Left ventricle myocardium inferior (tissue), 1 donor: ENCODE measurements at regions not wholly inside any gene's neighbourhood (a gene's known extent, or its start where the extent isn't known, plus 50 kb on each side); places are given as distances from the start of the nearest gene placed in this dataset.

Experiments
- DNase-seq: peaks from one replicate; pipeline ENCODE4 v3.0.0-alpha.2; 2020
- H3K27ac ChIP-seq: fragments of 200-600 bp; replicated peaks from 2 replicates; pipeline ENCODE4 v1.8.0; 2021
- H3K27me3 ChIP-seq: fragments of 200-600 bp; 2 replicates; pipeline ENCODE4 v1.8.0; 2021; ENCODE audit warnings: low read depth
- H3K36me3 ChIP-seq: fragments of 200-600 bp; 2 replicates; pipeline ENCODE4 v1.8.0; 2021
- H3K4me1 ChIP-seq: fragments of 200-600 bp; 2 replicates; pipeline ENCODE4 v1.8.0; 2021
- H3K4me3 ChIP-seq: fragments of 200-600 bp; 2 replicates; pipeline ENCODE4 v1.8.0; 2021; ENCODE audit warnings: mild to moderate bottlenecking, moderate library complexity
- H3K9me3 ChIP-seq: fragments of 200-600 bp; replicated peaks from 2 replicates; pipeline ENCODE4 v1.8.0; 2021
- intact Hi-C: fragments of 100-400 bp; cut with micrococcal nuclease; formaldehyde crosslinking; loops from one replicate; pipeline ENCODE4 v1.11.0; 2022
- TF ChIP-seq, protein P1 (sequence below): fragments of 200-600 bp; IDR thresholded peaks from 2 replicates; pipeline ENCODE4 v1.8.0; 2021; ENCODE audit warnings: antibody characterized with exemption, mild to moderate bottlenecking, borderline replicate concordance
- donor health status: DM: no; HTN: yes; CAD: no; lungs with severe emphysema.

DNA sequence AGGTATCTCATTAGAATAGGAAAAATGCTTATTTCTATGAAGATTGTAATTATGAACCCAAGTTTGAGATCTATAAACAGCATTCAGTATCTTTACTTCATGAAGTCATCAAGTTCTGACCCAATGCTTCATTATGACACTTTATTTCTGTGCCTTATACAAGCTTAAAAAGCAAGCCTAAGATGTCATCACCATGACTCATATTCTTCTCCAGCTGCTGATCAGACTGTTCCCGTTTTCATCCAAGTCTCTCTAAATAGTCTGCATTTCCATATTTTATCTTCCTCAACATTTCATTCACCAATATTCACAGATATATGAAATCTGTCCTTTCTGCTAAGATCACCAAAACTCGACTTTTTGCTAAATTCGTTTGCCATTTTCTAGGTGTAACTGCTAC lies 1247.2 kb upstream of the PRR20A start:
- Histone ChIP-seq H3K9me3 (peaks cover 2% of the 10 kb centered on the region), H3K4me1 (no peaks in the 10 kb centered on the region), H3K27ac (no peak overlapping the region), H3K4me3 (no peak overlapping the region), H3K36me3 (no peaks in the 10 kb centered on the region), H3K27me3 (no peaks in the 10 kb centered on the region)
- TF ChIP-seq, protein P1, sequence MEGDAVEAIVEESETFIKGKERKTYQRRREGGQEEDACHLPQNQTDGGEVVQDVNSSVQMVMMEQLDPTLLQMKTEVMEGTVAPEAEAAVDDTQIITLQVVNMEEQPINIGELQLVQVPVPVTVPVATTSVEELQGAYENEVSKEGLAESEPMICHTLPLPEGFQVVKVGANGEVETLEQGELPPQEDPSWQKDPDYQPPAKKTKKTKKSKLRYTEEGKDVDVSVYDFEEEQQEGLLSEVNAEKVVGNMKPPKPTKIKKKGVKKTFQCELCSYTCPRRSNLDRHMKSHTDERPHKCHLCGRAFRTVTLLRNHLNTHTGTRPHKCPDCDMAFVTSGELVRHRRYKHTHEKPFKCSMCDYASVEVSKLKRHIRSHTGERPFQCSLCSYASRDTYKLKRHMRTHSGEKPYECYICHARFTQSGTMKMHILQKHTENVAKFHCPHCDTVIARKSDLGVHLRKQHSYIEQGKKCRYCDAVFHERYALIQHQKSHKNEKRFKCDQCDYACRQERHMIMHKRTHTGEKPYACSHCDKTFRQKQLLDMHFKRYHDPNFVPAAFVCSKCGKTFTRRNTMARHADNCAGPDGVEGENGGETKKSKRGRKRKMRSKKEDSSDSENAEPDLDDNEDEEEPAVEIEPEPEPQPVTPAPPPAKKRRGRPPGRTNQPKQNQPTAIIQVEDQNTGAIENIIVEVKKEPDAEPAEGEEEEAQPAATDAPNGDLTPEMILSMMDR: no peak
- intact Hi-C loops: no loop called here
- no peak for DNase-seq

DNA sequence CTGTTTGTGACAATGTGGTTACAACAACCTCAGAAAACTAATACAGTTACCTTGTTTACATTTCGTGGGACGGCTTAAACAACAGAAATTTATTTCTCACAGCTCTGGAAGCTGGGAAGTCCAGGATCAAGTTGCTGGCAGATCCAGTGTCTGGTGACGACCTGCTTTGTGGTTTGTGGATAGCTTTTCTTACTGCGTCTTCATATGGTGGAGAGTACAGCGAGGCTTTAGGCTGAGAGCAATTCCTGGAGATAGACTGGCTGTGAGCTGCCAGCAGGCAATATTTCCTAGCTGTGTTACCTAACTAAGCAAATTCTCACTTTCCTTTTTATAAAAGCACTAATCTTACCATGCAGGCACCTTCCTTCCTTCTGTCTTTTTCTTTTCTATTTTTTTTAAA lies 1203.5 kb upstream of the PRR20A start:
- Histone ChIP-seq H3K27me3 (no peaks in the 10 kb centered on the region), H3K36me3 (no peaks in the 10 kb centered on the region), H3K4me1 (no peaks in the 10 kb centered on the region), H3K27ac (no peak overlapping the region), H3K4me3 (no peak overlapping the region), H3K9me3 (peaks cover 18% of the 10 kb centered on the region)
- TF ChIP-seq, protein P1: no peak
- intact Hi-C loops: no loop called here
- DNase-seq: no peak

DNA sequence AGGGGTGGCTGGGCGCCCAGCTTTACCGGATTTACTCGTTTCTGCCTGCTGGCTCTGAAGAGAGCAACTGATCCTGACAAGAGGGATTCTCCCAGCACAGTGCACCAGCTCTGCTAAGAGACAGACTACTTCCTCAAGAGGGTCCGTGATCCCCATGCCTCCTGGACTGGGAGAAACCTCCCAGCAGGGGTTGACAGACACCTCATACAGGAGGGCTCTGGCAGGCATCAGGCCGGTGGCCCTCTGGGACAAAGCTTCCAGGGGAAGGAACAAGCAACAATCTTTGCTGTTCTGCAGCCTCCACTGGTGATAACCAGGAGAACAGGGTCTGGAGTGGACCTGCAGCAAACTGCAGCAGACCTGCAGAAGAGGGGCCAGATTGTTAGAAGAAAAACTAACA lies 1192.5 kb upstream of the PRR20A start:
- intact Hi-C loops: no loop called here
- H3K27ac ChIP-seq: no peak overlapping the region
- TF ChIP-seq, protein P1: no peak
- H3K4me3 ChIP-seq: no peak overlapping the region
- DNase-seq: no peak
- no peaks in the 10 kb centered on the region for H3K27me3 ChIP-seq
- no peaks in the 10 kb centered on the region for H3K36me3 ChIP-seq
- H3K4me1 ChIP-seq: no peaks in the 10 kb centered on the region
- peaks cover 28% of the 10 kb centered on the region for H3K9me3 ChIP-seq

DNA sequence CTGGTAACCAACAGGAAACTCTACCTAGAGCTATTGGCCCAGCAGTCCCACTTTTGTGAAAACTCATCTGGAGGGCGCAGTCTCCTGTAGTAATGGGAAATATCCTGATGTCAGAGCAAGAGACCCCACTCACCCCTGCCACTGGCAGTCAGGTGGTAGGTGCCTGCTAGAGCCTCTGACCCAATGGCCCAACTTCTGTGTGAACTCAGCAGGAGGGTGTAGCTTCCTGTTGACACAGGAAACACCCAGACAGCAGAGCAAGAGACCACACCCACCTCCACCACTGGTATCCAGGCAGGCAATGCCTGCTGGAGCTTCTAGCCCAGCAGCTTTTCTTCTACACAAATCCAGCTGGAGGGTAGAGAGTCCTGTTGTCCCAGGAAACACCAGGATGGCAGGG lies 1176.8 kb upstream of the PRR20A start:
- Histone ChIP-seq H3K36me3 (no peaks in the 10 kb centered on the region), H3K4me1 (no peaks in the 10 kb centered on the region), H3K4me3 (no peak overlapping the region), H3K27me3 (no peaks in the 10 kb centered on the region), H3K27ac (no peak overlapping the region), H3K9me3 (peaks cover 54% of the 10 kb centered on the region)
- TF ChIP-seq, protein P1: no peak
- intact Hi-C loops: no loop called here
- no peak for DNase-seq

DNA sequence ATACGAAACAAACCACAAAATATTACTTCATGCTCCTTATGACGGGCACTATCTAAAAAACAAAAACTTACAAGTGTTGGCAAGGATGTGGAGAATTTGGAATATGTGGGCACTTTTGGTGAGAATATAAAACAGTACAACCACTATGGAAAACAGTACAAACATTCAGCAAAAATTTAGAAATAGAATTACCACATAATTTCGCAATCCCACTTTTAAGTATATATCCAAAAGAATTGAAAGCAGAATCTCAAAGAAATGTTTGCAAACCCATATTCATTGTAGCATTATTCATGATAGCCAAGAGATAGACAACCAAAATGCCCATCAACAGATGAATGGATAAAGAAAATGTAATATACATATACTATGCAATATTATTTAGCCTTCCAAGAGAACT lies 1173.7 kb upstream of the PRR20A start:
- TF ChIP-seq, protein P1: no peak
- no peak overlapping the region for H3K4me3 ChIP-seq
- H3K27ac ChIP-seq: no peak overlapping the region
- intact Hi-C loops: no loop called here
- H3K4me1 ChIP-seq: no peaks in the 10 kb centered on the region
- no peaks in the 10 kb centered on the region for H3K27me3 ChIP-seq
- DNase-seq: no peak
- H3K36me3 ChIP-seq: no peaks in the 10 kb centered on the region
- peaks cover 27% of the 10 kb centered on the region for H3K9me3 ChIP-seq

DNA sequence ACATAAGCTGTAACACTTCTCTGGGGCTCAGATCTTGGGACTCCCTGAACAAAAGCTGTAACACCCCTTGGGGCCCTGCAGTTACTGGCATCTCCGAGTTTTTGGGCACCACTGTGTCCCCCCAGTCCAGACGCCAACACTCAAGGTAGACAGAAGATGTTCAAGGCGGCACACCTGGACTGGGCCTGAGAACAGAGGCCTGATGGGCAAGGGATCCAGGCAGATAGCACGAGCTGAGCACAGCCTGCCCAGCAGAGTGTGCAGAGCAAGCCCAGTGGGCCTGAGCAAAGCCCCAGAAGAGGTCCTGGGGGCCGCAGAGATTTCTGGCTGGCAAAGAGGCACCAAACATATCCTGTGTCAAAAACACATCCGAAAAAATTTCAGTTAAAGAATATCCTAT lies 1163.3 kb upstream of the PRR20A start:
- DNase-seq: no peak
- Histone ChIP-seq H3K4me1 (no peaks in the 10 kb centered on the region), H3K9me3 (peaks cover 36% of the 10 kb centered on the region), H3K27me3 (no peaks in the 10 kb centered on the region), H3K4me3 (no peak overlapping the region), H3K27ac (no peak overlapping the region), H3K36me3 (no peaks in the 10 kb centered on the region)
- TF ChIP-seq, protein P1: no peak
- intact Hi-C loops: no loop called here
